PC-9 (cell line): ENCODE measurements at regions not wholly inside any gene's neighbourhood (a gene's known extent, or its start where the extent isn't known, plus 50 kb on each side); places are given as distances from the start of the nearest gene placed in this dataset.

Source experiments
- BruUV-seq: library from RNA; stranded (reverse); fragments of 400-500 nt; replicated peaks from 2 replicates; lab custom pipeline; 2021; lab: Mats Ljungman, UMichigan
- CTCF ChIA-PET: fragments of 300-600 bp; sonication (Branson Sonifier 250); formaldehyde crosslinking; loops from one replicate; lab custom pipeline; 2022; ENCODE audit warnings: antibody characterized with exemption; lab: Charles Lee
- POLR2A ChIA-PET: fragments of 300-600 bp; sonication (Branson Sonifier 250); formaldehyde crosslinking; loops from one replicate; lab custom pipeline; 2022; ENCODE audit warnings: antibody characterized with exemption; ENCODE audit not compliant: unreplicated experiment; lab: Charles Lee
- DNase-seq, 2 experiments: peaks; one replicate each; pipeline versions ENCODE4 v3.0.0 to v3.0.0-alpha.2; 2015 to 2022; ENCODE audit warnings: mixed read lengths in 1 of 2
- H2AFZ ChIP-seq: fragments of 200-600 bp; sonication (generic); 2 replicates; pipeline ENCODE4 v1.8.1; 2017; ENCODE audit warnings: antibody characterized with exemption
- H3F3A ChIP-seq: fragments of 200-600 bp; sonication (generic); 2 replicates; pipeline ENCODE4 v1.8.1; 2017; ENCODE audit warnings: antibody characterized with exemption, mild to moderate bottlenecking, low read depth; ENCODE audit not compliant: insufficient read depth
- H3K27ac ChIP-seq: fragments of 200-600 bp; sonication (generic); 2 replicates; pipeline ENCODE4 v1.6.1; 2016; ENCODE audit warnings: mixed run types
- H3K27me3 ChIP-seq: fragments of 200-600 bp; sonication (generic); 2 replicates; pipeline ENCODE4 v1.6.1; 2016; ENCODE audit warnings: low read depth, mixed run types; ENCODE audit not compliant: insufficient read depth
- H3K36me3 ChIP-seq: fragments of 200-600 bp; sonication (generic); 2 replicates; pipeline ENCODE4 v1.6.1; 2016; ENCODE audit warnings: low read depth, mixed run types
- H3K4me1 ChIP-seq: fragments of 200-600 bp; sonication (generic); replicated peaks from 2 replicates; pipeline ENCODE4 v1.6.1; 2016; ENCODE audit warnings: mixed run types; ENCODE audit not compliant: insufficient read depth
- H3K4me2 ChIP-seq: fragments of 200-600 bp; sonication (generic); 2 replicates; pipeline ENCODE4 v1.6.1; 2017; ENCODE audit warnings: mixed run types
- H3K4me3 ChIP-seq: fragments of 200-600 bp; sonication (generic); 2 replicates; pipeline ENCODE4 v1.6.1; 2016; ENCODE audit warnings: mixed run types
- H3K79me2 ChIP-seq: fragments of 200-600 bp; sonication (generic); 2 replicates; pipeline ENCODE4 v1.6.1; 2017; ENCODE audit warnings: low read depth, mixed run types
- H3K9me2 ChIP-seq: fragments of 200-600 bp; sonication (generic); 2 replicates; pipeline ENCODE4 v1.8.1; 2017; ENCODE audit warnings: mild to moderate bottlenecking; ENCODE audit not compliant: insufficient read depth
- H3K9me3 ChIP-seq: fragments of 200-600 bp; sonication (generic); 2 replicates; pipeline ENCODE4 v1.8.1; 2016; ENCODE audit warnings: low read depth; ENCODE audit not compliant: insufficient read depth
- H4K20me1 ChIP-seq: fragments of 200-600 bp; sonication (generic); 2 replicates; pipeline ENCODE4 v1.8.1; 2017; ENCODE audit not compliant: insufficient read depth
- EZH2 ChIP-seq: fragments of 200-600 bp; sonication (generic); IDR thresholded peaks from 2 replicates; pipeline ENCODE4 v1.8.0; 2017; ENCODE audit warnings: antibody characterized with exemption, low read depth
- intact Hi-C: fragments of 100-400 bp; cut with micrococcal nuclease; formaldehyde crosslinking; loops from one replicate; pipeline ENCODE4 v1.10.0; 2022; ENCODE audit not compliant: unreplicated experiment
- TF ChIP-seq, protein P1 (sequence below): fragments of 200-600 bp; sonication (generic); conservative IDR thresholded peaks from 2 replicates; pipeline ENCODE4 v1.6.1; 2017; ENCODE audit warnings: mixed run types, antibody characterized with exemption, mild to moderate bottlenecking, moderate library complexity

DNA sequence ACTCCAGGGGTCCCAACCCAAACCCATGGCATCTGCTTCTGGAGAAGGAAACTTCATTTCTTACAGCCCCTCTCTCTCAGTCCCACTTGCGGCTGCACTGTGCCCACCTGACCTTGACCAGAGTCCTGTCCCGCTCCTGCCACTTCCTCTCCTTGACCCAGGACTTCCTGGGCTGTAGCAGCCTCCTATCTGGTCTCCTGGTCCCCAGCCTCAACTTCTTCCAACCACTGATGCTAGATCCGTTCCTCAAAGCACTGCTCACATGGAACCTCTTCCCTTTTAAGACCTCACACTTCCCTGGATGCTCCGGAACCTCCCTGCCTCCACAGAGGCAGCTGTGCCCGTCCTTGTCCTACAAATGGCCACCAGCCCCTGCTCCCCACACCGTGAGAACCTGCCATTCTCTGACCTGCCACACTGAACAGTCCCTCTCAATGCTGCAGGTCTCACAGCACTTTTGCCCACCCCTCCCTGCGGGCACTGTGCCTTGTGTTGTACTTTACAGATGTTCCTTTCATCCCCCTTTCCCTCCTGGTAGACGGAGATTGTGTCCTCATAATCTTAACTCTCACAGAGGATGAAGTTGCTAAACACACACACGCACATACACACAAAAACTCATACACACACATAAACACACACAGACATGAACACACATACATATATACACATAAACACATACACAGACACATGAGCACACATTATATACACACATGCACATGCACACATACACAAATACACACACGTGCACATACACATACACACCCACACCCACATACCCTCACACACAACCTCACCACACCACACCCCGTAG is 59.6 kb upstream of the NXT1 start:
- ChIA-PET CTCF (no interaction called here), POLR2A (interaction anchor here (0.9 kb wide), 1 partner anchor 22 kb away, joined by 3 read pairs; no protein-coding TSS in a partner anchor)
- no TSS peak for BruUV-seq
- H3F3A ChIP-seq, result no peaks in the 10 kb centered on the region
- H4K20me1 ChIP-seq, result no peaks in the 10 kb centered on the region
- H2AFZ ChIP-seq, result no peak overlapping the region
- H3K9me3 ChIP-seq, result no peaks in the 10 kb centered on the region
- TF ChIP-seq EZH2, result no peak
- TF ChIP-seq, protein P1, sequence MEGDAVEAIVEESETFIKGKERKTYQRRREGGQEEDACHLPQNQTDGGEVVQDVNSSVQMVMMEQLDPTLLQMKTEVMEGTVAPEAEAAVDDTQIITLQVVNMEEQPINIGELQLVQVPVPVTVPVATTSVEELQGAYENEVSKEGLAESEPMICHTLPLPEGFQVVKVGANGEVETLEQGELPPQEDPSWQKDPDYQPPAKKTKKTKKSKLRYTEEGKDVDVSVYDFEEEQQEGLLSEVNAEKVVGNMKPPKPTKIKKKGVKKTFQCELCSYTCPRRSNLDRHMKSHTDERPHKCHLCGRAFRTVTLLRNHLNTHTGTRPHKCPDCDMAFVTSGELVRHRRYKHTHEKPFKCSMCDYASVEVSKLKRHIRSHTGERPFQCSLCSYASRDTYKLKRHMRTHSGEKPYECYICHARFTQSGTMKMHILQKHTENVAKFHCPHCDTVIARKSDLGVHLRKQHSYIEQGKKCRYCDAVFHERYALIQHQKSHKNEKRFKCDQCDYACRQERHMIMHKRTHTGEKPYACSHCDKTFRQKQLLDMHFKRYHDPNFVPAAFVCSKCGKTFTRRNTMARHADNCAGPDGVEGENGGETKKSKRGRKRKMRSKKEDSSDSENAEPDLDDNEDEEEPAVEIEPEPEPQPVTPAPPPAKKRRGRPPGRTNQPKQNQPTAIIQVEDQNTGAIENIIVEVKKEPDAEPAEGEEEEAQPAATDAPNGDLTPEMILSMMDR, result no peak
- no peak overlapping the region for H3K27ac ChIP-seq
- H3K27me3 ChIP-seq, result peaks cover 17% of the 10 kb centered on the region
- no peak overlapping the region for H3K4me3 ChIP-seq
- no peaks in the 10 kb centered on the region for H3K9me2 ChIP-seq
- no peaks in the 10 kb centered on the region for H3K4me1 ChIP-seq
- intact Hi-C loops, result no loop called here
- no peaks in the 10 kb centered on the region for H3K36me3 ChIP-seq
- no peak overlapping the region for H3K4me2 ChIP-seq
- no peak for DNase-seq
- H3K79me2 ChIP-seq, result no peaks in the 10 kb centered on the region

DNA sequence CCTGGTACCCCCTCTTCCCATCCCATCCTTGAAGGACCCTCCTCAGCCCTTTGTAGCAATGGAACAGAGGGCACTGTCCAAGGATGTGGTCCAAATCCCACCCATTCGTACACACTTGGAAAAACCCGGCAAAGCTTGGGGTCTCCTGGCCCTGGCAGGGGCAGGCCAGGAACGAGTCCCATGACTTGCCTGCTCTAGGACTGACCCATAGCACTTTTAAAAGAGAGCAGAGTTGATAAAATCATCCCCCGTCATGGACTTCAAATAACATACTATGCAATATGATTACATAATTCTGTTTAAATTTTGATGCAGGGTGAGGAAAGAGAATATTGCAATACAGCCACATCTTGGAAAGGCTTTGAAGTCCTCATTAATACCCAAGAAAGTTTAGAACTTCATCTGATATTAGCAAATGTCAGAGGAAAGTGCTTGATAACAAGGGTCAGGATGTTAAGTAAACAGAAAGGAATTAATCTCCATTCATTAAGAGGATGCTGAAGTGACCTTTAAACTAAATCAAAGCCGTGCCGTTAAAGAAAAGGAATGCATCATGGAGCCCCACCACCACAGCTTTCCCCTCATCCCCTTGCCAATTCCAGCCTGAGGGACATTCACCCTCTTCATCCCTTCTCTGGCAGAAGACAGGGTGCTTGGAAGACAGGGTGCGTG is 60.7 kb upstream of the NXT1 start:
- intact Hi-C loops, result no loop called here
- no peak overlapping the region for H2AFZ ChIP-seq
- no peaks in the 10 kb centered on the region for H3K79me2 ChIP-seq
- no peak for TF ChIP-seq EZH2
- TF ChIP-seq, protein P1, result no peak
- H3K36me3 ChIP-seq, result no peaks in the 10 kb centered on the region
- H3K27me3 ChIP-seq, result peaks cover 17% of the 10 kb centered on the region
- no peaks in the 10 kb centered on the region for H3K4me1 ChIP-seq
- H3F3A ChIP-seq, result no peaks in the 10 kb centered on the region
- CTCF ChIA-PET, result no interaction called here
- POLR2A ChIA-PET, result interaction anchor here (0.9 kb wide), 1 partner anchor 21 kb away, joined by 3 read pairs; no protein-coding TSS in a partner anchor
- H3K4me2 ChIP-seq, result no peak overlapping the region
- no TSS peak for BruUV-seq
- H3K27ac ChIP-seq, result no peak overlapping the region
- H3K4me3 ChIP-seq, result no peak overlapping the region
- no peaks in the 10 kb centered on the region for H4K20me1 ChIP-seq
- no peaks in the 10 kb centered on the region for H3K9me2 ChIP-seq
- DNase-seq, result no peak
- H3K9me3 ChIP-seq, result no peaks in the 10 kb centered on the region

DNA sequence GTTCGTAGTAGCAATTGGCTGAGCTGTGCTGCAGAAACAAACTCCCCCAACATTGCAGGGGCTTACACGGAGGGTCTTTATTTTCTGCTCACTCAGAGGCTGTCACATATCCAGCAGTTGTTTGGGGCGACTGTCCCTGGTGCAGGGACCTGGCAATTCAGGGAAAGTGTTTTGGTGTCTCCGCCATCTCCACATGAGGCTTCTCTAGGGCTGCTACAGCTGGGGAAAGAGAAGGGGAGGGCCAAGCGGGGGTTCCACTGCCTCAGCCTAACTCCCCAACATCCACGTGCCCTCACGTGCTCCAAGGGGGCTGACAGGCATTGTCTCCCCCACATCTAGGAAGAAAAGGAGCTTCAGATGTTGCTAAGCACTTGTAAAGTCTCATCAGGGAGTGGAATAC is 61.3 kb upstream of the NXT1 start:
- H3K9me3 ChIP-seq, result no peaks in the 10 kb centered on the region
- no peaks in the 10 kb centered on the region for H3K9me2 ChIP-seq
- H2AFZ ChIP-seq, result no peak overlapping the region
- TF ChIP-seq, protein P1, result no peak
- no peak for TF ChIP-seq EZH2
- no TSS peak for BruUV-seq
- POLR2A ChIA-PET, result no interaction called here
- no peak overlapping the region for H3K4me3 ChIP-seq
- no peaks in the 10 kb centered on the region for H3K79me2 ChIP-seq
- H4K20me1 ChIP-seq, result no peaks in the 10 kb centered on the region
- no peaks in the 10 kb centered on the region for H3F3A ChIP-seq
- no peak for DNase-seq
- peaks cover 17% of the 10 kb centered on the region for H3K27me3 ChIP-seq
- H3K4me2 ChIP-seq, result no peak overlapping the region
- no peaks in the 10 kb centered on the region for H3K4me1 ChIP-seq
- H3K27ac ChIP-seq, result no peak overlapping the region
- no peaks in the 10 kb centered on the region for H3K36me3 ChIP-seq
- CTCF ChIA-PET, result no interaction called here
- intact Hi-C loops, result no loop called here
